GM10248 (cell line): ENCODE measurements at regions not wholly inside any gene's neighbourhood (a gene's known extent, or its start where the extent isn't known, plus 50 kb on each side); places are given as distances from the start of the nearest gene placed in this dataset.

Source experiments
- CTCF ChIA-PET: fragments of 300-600 bp; sonication (Branson Sonifier 250); formaldehyde crosslinking; extraction: SDS; loops from one replicate; lab custom pipeline; 2021; ENCODE audit warnings: antibody characterized with exemption; lab: Yijun Ruan, JAX
- POLR2A ChIA-PET: fragments of 350-650 bp; sonication (Branson Sonifier 250); formaldehyde crosslinking; extraction: SDS; loops from one replicate; lab custom pipeline; 2020; ENCODE audit warnings: antibody characterized with exemption; lab: Yijun Ruan, JAX
- DNase-seq: peaks from one replicate; pipeline ENCODE4 v3.0.0; 2012; ENCODE audit errors: extremely low spot score
- TF ChIP-seq, protein P1 (sequence below): IDR thresholded peaks from 2 replicates; pipeline ENCODE4 v1.5.1; 2012; ENCODE audit warnings: mild to moderate bottlenecking, low read depth; ENCODE audit errors: extremely low read depth, missing control alignments, control extremely low read depth

- DNase-seq = no peak
- CTCF ChIA-PET = no interaction called here
- TF ChIP-seq, protein P1, sequence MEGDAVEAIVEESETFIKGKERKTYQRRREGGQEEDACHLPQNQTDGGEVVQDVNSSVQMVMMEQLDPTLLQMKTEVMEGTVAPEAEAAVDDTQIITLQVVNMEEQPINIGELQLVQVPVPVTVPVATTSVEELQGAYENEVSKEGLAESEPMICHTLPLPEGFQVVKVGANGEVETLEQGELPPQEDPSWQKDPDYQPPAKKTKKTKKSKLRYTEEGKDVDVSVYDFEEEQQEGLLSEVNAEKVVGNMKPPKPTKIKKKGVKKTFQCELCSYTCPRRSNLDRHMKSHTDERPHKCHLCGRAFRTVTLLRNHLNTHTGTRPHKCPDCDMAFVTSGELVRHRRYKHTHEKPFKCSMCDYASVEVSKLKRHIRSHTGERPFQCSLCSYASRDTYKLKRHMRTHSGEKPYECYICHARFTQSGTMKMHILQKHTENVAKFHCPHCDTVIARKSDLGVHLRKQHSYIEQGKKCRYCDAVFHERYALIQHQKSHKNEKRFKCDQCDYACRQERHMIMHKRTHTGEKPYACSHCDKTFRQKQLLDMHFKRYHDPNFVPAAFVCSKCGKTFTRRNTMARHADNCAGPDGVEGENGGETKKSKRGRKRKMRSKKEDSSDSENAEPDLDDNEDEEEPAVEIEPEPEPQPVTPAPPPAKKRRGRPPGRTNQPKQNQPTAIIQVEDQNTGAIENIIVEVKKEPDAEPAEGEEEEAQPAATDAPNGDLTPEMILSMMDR = no peak
- POLR2A ChIA-PET = no interaction called here
These were observed 153.7 kb downstream of the KLF5 start for GRCh38 chr13:73212482-73212881.

GRCh38 chr13:73210218-73210883, 151.5 kb downstream of the KLF5 start:
- TF ChIP-seq, protein P1 = no peak
- POLR2A ChIA-PET = no interaction called here
- CTCF ChIA-PET = no interaction called here
- no peak for DNase-seq

DNA sequence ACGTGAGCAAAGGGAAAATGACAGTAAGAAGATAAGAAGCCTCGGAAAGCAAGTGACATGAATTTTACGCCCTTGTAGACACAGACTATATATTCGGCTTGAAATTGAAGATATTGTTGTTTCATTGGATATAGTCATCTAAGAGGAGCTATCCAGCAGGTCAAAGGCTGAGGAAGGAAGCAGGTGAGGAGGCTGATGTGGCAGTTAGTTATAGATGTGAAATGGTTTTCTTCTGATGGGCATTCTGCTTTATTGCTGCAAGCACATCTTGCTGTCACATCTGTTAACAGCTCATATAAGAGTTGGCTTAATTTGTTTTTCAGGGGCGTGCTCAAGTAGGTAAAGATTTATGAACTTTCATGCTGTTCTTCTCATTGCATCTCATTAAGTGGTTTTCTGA, 146.1 kb downstream of the KLF5 start:
- TF ChIP-seq, protein P1 = no peak
- DNase-seq = no peak
- POLR2A ChIA-PET = no interaction called here
- CTCF ChIA-PET = no interaction called here

DNA sequence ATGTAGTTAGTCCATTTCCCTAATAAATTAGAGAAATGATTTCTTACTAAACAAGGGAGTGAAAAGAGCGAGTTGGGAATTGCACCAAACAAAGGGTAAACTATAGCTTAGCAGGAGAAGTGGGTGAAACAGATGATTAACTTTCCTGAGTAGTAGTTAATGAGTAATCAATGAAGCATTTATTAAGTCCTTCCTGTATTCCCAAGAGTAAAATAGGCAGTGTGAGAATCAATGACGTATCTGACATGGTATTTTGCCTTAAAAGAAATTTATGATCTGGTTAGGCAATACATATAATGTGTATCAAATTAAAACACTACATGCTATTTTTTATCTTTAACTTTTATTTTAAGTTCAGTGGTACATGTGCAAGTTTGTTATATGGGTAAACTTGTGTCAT, 142.8 kb downstream of the KLF5 start:
- DNase-seq = no peak
- ChIA-PET POLR2A (no interaction called here), CTCF (interaction anchor here (1.2 kb wide), 1 partner anchor 11 kb away, joined by 3 read pairs; no protein-coding TSS in a partner anchor)
- TF ChIP-seq, protein P1 = no peak

DNA sequence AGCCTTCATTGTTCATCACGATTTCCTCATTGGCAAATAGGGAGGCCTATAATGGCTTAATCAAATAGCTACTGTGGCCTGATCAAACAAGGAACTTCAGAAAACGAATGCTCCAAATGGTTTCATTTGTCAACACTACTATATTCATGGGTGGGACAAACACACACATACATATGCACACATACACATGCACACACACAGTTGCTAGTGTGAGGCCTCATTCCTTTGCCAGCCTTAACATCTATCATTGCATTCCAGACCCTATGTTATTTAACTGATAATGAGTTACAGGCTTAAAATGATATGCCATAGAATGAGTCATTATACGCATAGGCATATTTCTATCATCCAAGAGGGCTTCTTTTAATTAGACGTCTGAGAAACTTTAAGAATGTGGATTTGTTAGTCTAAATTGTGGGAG, 140.2 kb downstream of the KLF5 start:
- ChIA-PET CTCF (no interaction called here), POLR2A (no interaction called here)
- no peak for DNase-seq
- TF ChIP-seq, protein P1 = no peak

GRCh38 chr13:73195091-73195490, 136.3 kb downstream of the KLF5 start:
- no peak for DNase-seq
- ChIA-PET CTCF (interaction anchor here (1.0 kb wide), 1 partner anchor 21 kb away, joined by 3 read pairs; no protein-coding TSS in a partner anchor), POLR2A (no interaction called here)
- TF ChIP-seq, protein P1 = no peak
